PC-3 (cell line): ENCODE measurements at regions not wholly inside any gene's neighbourhood (a gene's known extent, or its start where the extent isn't known, plus 50 kb on each side); places are given as distances from the start of the nearest gene placed in this dataset.

Source experiments
- ATAC-seq: fragments of 200-7000 bp; cut with Tn5 transposase; 2 replicates; pipeline ENCODE4 v1.9.1; 2020; ENCODE audit warnings: mild to moderate bottlenecking, moderate library complexity
- BruUV-seq: library from RNA; stranded (reverse); fragments of 400-500 nt; replicated peaks from 2 replicates; lab custom pipeline; 2021; lab: Mats Ljungman, UMichigan
- CTCF ChIA-PET: fragments of 300-600 bp; sonication (Branson Sonifier 250); formaldehyde crosslinking; loops from one replicate; lab custom pipeline; 2022; ENCODE audit warnings: antibody characterized with exemption; lab: Charles Lee
- POLR2A ChIA-PET: fragments of 300-600 bp; sonication (Branson Sonifier 250); formaldehyde crosslinking; loops from one replicate; lab custom pipeline; 2022; ENCODE audit warnings: antibody characterized with exemption; ENCODE audit not compliant: unreplicated experiment; lab: Charles Lee
- DNase-seq: peaks from one replicate; pipeline ENCODE4 v3.0.0-alpha.2; 2015
- H2AFZ ChIP-seq: fragments of 300-600 bp; sonication (generic); 2 replicates; pipeline ENCODE4 v1.6.0; 2016; ENCODE audit warnings: antibody characterized with exemption, low read length
- H3F3A ChIP-seq: fragments of 300-600 bp; sonication (generic); one replicate; pipeline ENCODE4 v1.6.0; 2017; ENCODE audit warnings: antibody characterized with exemption, low read length, control low read depth, mild to moderate bottlenecking; ENCODE audit not compliant: unreplicated experiment
- H3K27ac ChIP-seq: fragments of 300-600 bp; sonication (generic); 2 replicates; pipeline ENCODE4 v1.5.1; 2016; ENCODE audit warnings: mild to moderate bottlenecking, low read length
- H3K27me3 ChIP-seq: fragments of 300-600 bp; sonication (generic); 2 replicates; pipeline ENCODE4 v1.6.1; 2016; ENCODE audit warnings: low read length, mixed read lengths
- H3K36me3 ChIP-seq: fragments of 300-600 bp; sonication (generic); 2 replicates; pipeline ENCODE4 v1.6.1; 2016; ENCODE audit warnings: low read depth, mixed run types, low read length, mixed read lengths
- H3K4me1 ChIP-seq: fragments of 300-600 bp; sonication (generic); 2 replicates; pipeline ENCODE4 v1.5.1; 2016; ENCODE audit warnings: low read length; ENCODE audit not compliant: insufficient read depth
- H3K4me2 ChIP-seq: fragments of 300-600 bp; sonication (generic); 2 replicates; pipeline ENCODE4 v1.6.0; 2016; ENCODE audit warnings: low read length
- H3K4me3 ChIP-seq: fragments of 300-600 bp; sonication (generic); 2 replicates; pipeline ENCODE4 v1.5.1; 2016; ENCODE audit warnings: mild to moderate bottlenecking, low read length, mixed read lengths
- H3K79me2 ChIP-seq: fragments of 300-600 bp; sonication (generic); 2 replicates; pipeline ENCODE4 v1.6.1; 2017; ENCODE audit warnings: low read length, mixed read lengths
- H3K9ac ChIP-seq: fragments of 300-600 bp; sonication (generic); 2 replicates; pipeline ENCODE4 v1.6.0; 2016; ENCODE audit warnings: mild to moderate bottlenecking, low read length
- H3K9me2 ChIP-seq: fragments of 300-600 bp; sonication (generic); replicated peaks from 2 replicates; pipeline ENCODE4 v1.6.1; 2016; ENCODE audit warnings: mixed run types, low read length, mixed read lengths
- H3K9me3 ChIP-seq: fragments of 300-600 bp; sonication (generic); 2 replicates; pipeline ENCODE4 v1.6.1; 2016; ENCODE audit warnings: low read length, mixed read lengths
- H4K20me1 ChIP-seq: fragments of 300-600 bp; sonication (generic); 2 replicates; pipeline ENCODE4 v1.6.1; 2016; ENCODE audit warnings: low read length, mixed read lengths
- CTCF ChIP-seq: fragments of 300-600 bp; sonication (generic); conservative IDR thresholded peaks from 2 replicates; pipeline ENCODE4 v1.5.1; 2017; ENCODE audit warnings: antibody characterized with exemption, low read depth, mild to moderate bottlenecking, low read length
- EZH2 ChIP-seq: fragments of 300-600 bp; sonication (generic); IDR thresholded peaks from one replicate; pipeline ENCODE4 v1.6.1; 2017; ENCODE audit warnings: antibody characterized with exemption, mild to moderate bottlenecking, low read length; ENCODE audit not compliant: unreplicated experiment
- EZH2phosphoT487 ChIP-seq: fragments of 300-600 bp; sonication (generic); IDR thresholded peaks from 2 replicates; pipeline ENCODE4 v1.6.1; 2018; ENCODE audit warnings: mild to moderate bottlenecking, antibody characterized with exemption, low read length, borderline replicate concordance
- intact Hi-C: fragments of 100-400 bp; cut with micrococcal nuclease; formaldehyde crosslinking; loops from 2 replicates; pipeline ENCODE4 v1.9.0; 2023

- no TSS peak for BruUV-seq
- no peaks in the 10 kb centered on the region for H3K9me3 ChIP-seq
- no peak overlapping the region for H3K4me3 ChIP-seq
- ATAC-seq (no peak), DNase-seq (no peak)
- no peaks in the 10 kb centered on the region for H3K9me2 ChIP-seq
- ChIA-PET CTCF (no interaction called here), POLR2A (no interaction called here)
- H2AFZ ChIP-seq, result no peak overlapping the region
- H4K20me1 ChIP-seq, result no peaks in the 10 kb centered on the region
- no peak overlapping the region for H3K27ac ChIP-seq
- H3K27me3 ChIP-seq, result no peaks in the 10 kb centered on the region
- no peak overlapping the region for H3K9ac ChIP-seq
- TF ChIP-seq EZH2 (no peak), CTCF (no peak), EZH2phosphoT487 (no peak)
- H3K36me3 ChIP-seq, result no peaks in the 10 kb centered on the region
- H3K4me2 ChIP-seq, result no peak overlapping the region
- H3K4me1 ChIP-seq, result no peaks in the 10 kb centered on the region
- intact Hi-C loops, result no loop called here
- no peaks in the 10 kb centered on the region for H3K79me2 ChIP-seq
- H3F3A ChIP-seq, result no peaks in the 10 kb centered on the region
These were observed 664.8 kb upstream of the API5 start for GRCh38 chr11:42646959-42647358.

- intact Hi-C loops, result no loop called here
These were observed 663.8 kb upstream of the API5 start for GRCh38 chr11:42647993-42648392.

GRCh38 chr11:42651621-42652020, 660.2 kb upstream of the API5 start:
- TF ChIP-seq EZH2 (no peak), CTCF (no peak), EZH2phosphoT487 (no peak)
- POLR2A ChIA-PET, result no interaction called here
- CTCF ChIA-PET, result no interaction called here
- Histone ChIP-seq H3K4me2 (no peak overlapping the region), H2AFZ (no peak overlapping the region), H3K27me3 (no peaks in the 10 kb centered on the region), H3K4me3 (no peak overlapping the region), H4K20me1 (no peaks in the 10 kb centered on the region), H3K36me3 (no peaks in the 10 kb centered on the region), H3K9me2 (no peaks in the 10 kb centered on the region), H3K4me1 (no peaks in the 10 kb centered on the region), H3K79me2 (no peaks in the 10 kb centered on the region), H3K27ac (no peak overlapping the region), H3F3A (no peaks in the 10 kb centered on the region), H3K9me3 (no peaks in the 10 kb centered on the region), H3K9ac (no peak overlapping the region)
- intact Hi-C loops, result no loop called here
- no TSS peak for BruUV-seq
- no peak for DNase-seq
- no peak for ATAC-seq

More at GRCh38 chr11:42647993-42648392, 663.8 kb upstream of the API5 start:
- no peaks in the 10 kb centered on the region for H3K9me3 ChIP-seq
- H3K4me2 ChIP-seq, result no peak overlapping the region
- CTCF ChIA-PET, result no interaction called here
- H3K9me2 ChIP-seq, result no peaks in the 10 kb centered on the region
- H3K27ac ChIP-seq, result no peak overlapping the region
- no peaks in the 10 kb centered on the region for H3F3A ChIP-seq
- DNase-seq, result no peak
- ATAC-seq, result no peak
- TF ChIP-seq EZH2, result no peak
- no TSS peak for BruUV-seq
- H2AFZ ChIP-seq, result no peak overlapping the region
- H3K27me3 ChIP-seq, result no peaks in the 10 kb centered on the region
- H3K4me3 ChIP-seq, result no peak overlapping the region
- H3K4me1 ChIP-seq, result no peaks in the 10 kb centered on the region
- H3K79me2 ChIP-seq, result no peaks in the 10 kb centered on the region
- POLR2A ChIA-PET, result no interaction called here
- H3K36me3 ChIP-seq, result no peaks in the 10 kb centered on the region
- H3K9ac ChIP-seq, result no peak overlapping the region
- H4K20me1 ChIP-seq, result no peaks in the 10 kb centered on the region
